GM23248 (cell line): ENCODE measurements at regions not wholly inside any gene's neighbourhood (a gene's known extent, or its start where the extent isn't known, plus 50 kb on each side); places are given as distances from the start of the nearest gene placed in this dataset.

Experiments used
- DNase-seq: peaks from one replicate; pipeline ENCODE4 v3.0.0-alpha.2; 2015
- H2AFZ ChIP-seq: fragments of 200-600 bp; sonication (generic); 2 replicates; pipeline ENCODE4 v1.6.1; 2016; ENCODE audit warnings: antibody characterized with exemption
- H3F3A ChIP-seq: fragments of 200-600 bp; sonication (generic); 2 replicates; pipeline ENCODE4 v1.6.1; 2016; ENCODE audit warnings: mild to moderate bottlenecking, antibody characterized with exemption, mixed run types; ENCODE audit not compliant: insufficient read depth
- H3K27ac ChIP-seq: fragments of 200-600 bp; sonication (generic); 2 replicates; pipeline ENCODE4 v1.5.1; 2016; ENCODE audit warnings: mild to moderate bottlenecking
- H3K27me3 ChIP-seq: fragments of 200-600 bp; sonication (generic); replicated peaks from 2 replicates; pipeline ENCODE4 v1.6.1; 2016; ENCODE audit warnings: mild to moderate bottlenecking; ENCODE audit not compliant: insufficient read depth
- H3K36me3 ChIP-seq: fragments of 200-600 bp; sonication (generic); 2 replicates; pipeline ENCODE4 v1.6.1; 2016; ENCODE audit warnings: low read depth, mild to moderate bottlenecking
- H3K4me1 ChIP-seq: fragments of 200-600 bp; sonication (generic); 2 replicates; pipeline ENCODE4 v1.6.1; 2016; ENCODE audit warnings: mild to moderate bottlenecking; ENCODE audit not compliant: insufficient read depth
- H3K4me2 ChIP-seq: fragments of 200-600 bp; sonication (generic); one replicate; pipeline ENCODE4 v1.6.1; 2016; ENCODE audit warnings: mild to moderate bottlenecking; ENCODE audit not compliant: unreplicated experiment
- H3K4me3 ChIP-seq: fragments of 200-600 bp; sonication (generic); 2 replicates; pipeline ENCODE4 v1.5.1; 2016; ENCODE audit warnings: mild to moderate bottlenecking
- H3K79me2 ChIP-seq: fragments of 200-600 bp; sonication (generic); 2 replicates; pipeline ENCODE4 v1.6.1; 2016; ENCODE audit warnings: mild to moderate bottlenecking; ENCODE audit not compliant: insufficient read depth
- H3K9ac ChIP-seq: fragments of 200-600 bp; sonication (generic); 2 replicates; pipeline ENCODE4 v1.6.1; 2016; ENCODE audit warnings: mild to moderate bottlenecking
- H3K9me2 ChIP-seq: fragments of 200-600 bp; sonication (generic); 2 replicates; pipeline ENCODE4 v1.6.1; 2016; ENCODE audit warnings: mixed run types, mild to moderate bottlenecking, moderate library complexity; ENCODE audit not compliant: insufficient read depth
- H3K9me3 ChIP-seq: fragments of 200-600 bp; sonication (generic); one replicate; pipeline ENCODE4 v1.6.1; 2017; ENCODE audit warnings: low read depth
- H4K20me1 ChIP-seq: fragments of 200-600 bp; sonication (generic); 2 replicates; pipeline ENCODE4 v1.6.0; 2016; ENCODE audit not compliant: insufficient read depth
- EZH2 ChIP-seq: fragments of 200-600 bp; sonication (generic); IDR thresholded peaks from 2 replicates; pipeline ENCODE4 v1.6.1; 2018; ENCODE audit warnings: antibody characterized with exemption, mild to moderate bottlenecking; ENCODE audit not compliant: insufficient read depth, poor library complexity, severe bottlenecking
- EZH2phosphoT487 ChIP-seq: fragments of 200-600 bp; sonication (generic); IDR thresholded peaks from 2 replicates; pipeline ENCODE4 v1.6.1; 2018; ENCODE audit warnings: antibody characterized with exemption, moderate library complexity, mild to moderate bottlenecking, low read depth; ENCODE audit not compliant: insufficient read depth
- WGBS, 2 experiments: methylation state at CpG; one replicate each; pipeline ENCODE4 v1.1.6; 2015 to 2017; ENCODE audit warnings: low lambda C conversion rate in 2 of 2, low coverage in 1 of 2; ENCODE audit errors: missing lambda C conversion rate in 2 of 2; 5-methylcytosine and 5-hydroxymethylcytosine counted together
- in situ Hi-C: fragments of 300-500 bp; cut with MboI; formaldehyde crosslinking; loops from 2 replicates; pipeline ENCODE4 v1.15.0; 2020

- no peaks in the 10 kb centered on the region for H3K9me3 ChIP-seq
- no peaks in the 10 kb centered on the region for H3K4me1 ChIP-seq
- no peak overlapping the region for H3K4me2 ChIP-seq
- no peak for TF ChIP-seq EZH2
- TF ChIP-seq EZH2phosphoT487: no peak
- no peak overlapping the region for H2AFZ ChIP-seq
- H3K27me3 ChIP-seq: no peaks in the 10 kb centered on the region; the same call in 1 of the 2 replicates
- H3K9me2 ChIP-seq: no peaks in the 10 kb centered on the region
- no peaks in the 10 kb centered on the region for H3K79me2 ChIP-seq
- H3K9ac ChIP-seq: no peak overlapping the region
- no peak for DNase-seq
- H3K36me3 ChIP-seq: no peaks in the 10 kb centered on the region
- H3K4me3 ChIP-seq: no peak overlapping the region
- H4K20me1 ChIP-seq: no peaks in the 10 kb centered on the region
- no peak overlapping the region for H3K27ac ChIP-seq
- in situ Hi-C loops: no loop called here
- H3F3A ChIP-seq: no peaks in the 10 kb centered on the region
- 40 to 44% methylated on average over 6 of the region's 6 CpGs for WGBS, 2 experiments
Observed at GRCh38 chr1:90210633-90211491, 216.0 kb downstream of the ZNF326 start.

DNA sequence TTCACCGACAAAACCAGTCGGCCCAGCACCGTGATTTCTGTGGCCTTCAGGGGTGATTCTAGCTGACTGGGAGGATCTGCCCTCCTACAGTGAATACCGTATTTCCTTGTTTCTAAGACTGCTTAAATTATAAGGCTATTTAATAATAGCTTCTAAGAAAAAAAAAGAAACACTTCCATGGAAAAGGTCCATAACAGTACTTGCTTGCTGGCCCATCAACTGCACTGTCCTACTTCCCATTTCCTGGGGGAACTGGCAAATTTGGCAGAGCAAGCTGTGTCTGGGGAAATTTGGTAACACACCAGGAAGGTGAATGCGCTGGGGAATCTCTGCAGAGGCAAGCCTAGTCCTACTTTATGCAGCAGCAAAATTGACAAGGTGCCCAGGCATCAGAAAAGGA lies 214.0 kb downstream of the ZNF326 start:
- no peak for DNase-seq
- H3K9ac ChIP-seq: no peak overlapping the region
- no peak overlapping the region for H3K27ac ChIP-seq
- no peak overlapping the region for H2AFZ ChIP-seq
- no peaks in the 10 kb centered on the region for H3K36me3 ChIP-seq
- H3K79me2 ChIP-seq: no peaks in the 10 kb centered on the region
- no peak overlapping the region for H3K4me3 ChIP-seq
- no peaks in the 10 kb centered on the region for H3K9me2 ChIP-seq
- 29 to 38% methylated on average over 5 of the region's 5 CpGs for WGBS, 2 experiments
- TF ChIP-seq EZH2phosphoT487: no peak
- no peak for TF ChIP-seq EZH2
- no peak overlapping the region for H3K4me2 ChIP-seq
- in situ Hi-C loops: no loop called here
- no peaks in the 10 kb centered on the region for H4K20me1 ChIP-seq
- H3K4me1 ChIP-seq: no peaks in the 10 kb centered on the region
- no peaks in the 10 kb centered on the region for H3K9me3 ChIP-seq
- H3F3A ChIP-seq: no peaks in the 10 kb centered on the region
- H3K27me3 ChIP-seq: no peaks in the 10 kb centered on the region; the same call in 1 of the 2 replicates

DNA sequence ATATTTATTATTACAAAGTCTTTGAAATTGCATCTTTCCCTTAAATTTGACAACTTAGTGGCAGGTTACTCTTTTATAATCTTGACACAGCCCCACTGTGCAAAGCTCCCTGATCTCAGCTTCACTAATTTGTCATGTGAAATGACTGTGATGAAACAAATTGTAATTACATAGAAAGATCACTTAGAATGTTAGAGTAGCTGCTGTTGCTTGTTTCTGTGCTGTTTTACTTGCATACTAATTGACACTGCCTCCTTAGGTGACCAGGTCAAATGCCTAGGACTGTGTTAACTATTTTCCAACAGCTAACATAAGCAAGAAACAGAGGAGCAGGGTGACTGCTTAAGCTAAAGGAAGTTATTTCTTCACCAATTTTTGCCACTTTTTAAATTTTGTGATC lies 211.3 kb downstream of the ZNF326 start:
- in situ Hi-C loops: no loop called here
- no peaks in the 10 kb centered on the region for H3K79me2 ChIP-seq

DNA sequence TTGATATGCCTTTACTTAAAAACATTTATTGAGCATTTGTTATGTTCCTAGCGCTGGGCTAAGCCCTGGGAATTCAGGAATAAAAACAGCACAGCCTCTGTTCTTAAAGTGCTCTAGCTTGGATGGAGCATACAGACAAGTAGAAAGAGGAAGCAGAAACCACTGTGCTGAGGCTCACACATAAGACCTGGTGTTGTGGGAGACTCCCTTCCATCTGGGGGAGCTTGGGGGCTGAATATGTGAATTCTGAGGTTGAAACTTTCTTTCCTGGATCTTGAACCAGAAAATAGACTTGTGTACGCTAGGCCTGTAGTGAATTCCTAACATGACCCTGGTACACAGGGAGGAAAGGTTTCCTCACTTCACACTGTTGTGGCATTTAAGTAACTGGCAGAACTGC lies 209.9 kb downstream of the ZNF326 start:
- no peak for DNase-seq
- no peak for TF ChIP-seq EZH2
- no peak for TF ChIP-seq EZH2phosphoT487
- 7 to 13% methylated on average over 2 of the region's 2 CpGs for WGBS, 2 experiments

More for the DNA sequence above, 211.3 kb downstream of the ZNF326 start:
- Histone ChIP-seq H3K9me2 (no peaks in the 10 kb centered on the region), H3K4me1 (no peaks in the 10 kb centered on the region), H3K36me3 (no peaks in the 10 kb centered on the region), H3F3A (no peaks in the 10 kb centered on the region), H3K4me3 (no peak overlapping the region), H3K9ac (no peak overlapping the region), H2AFZ (no peak overlapping the region), H3K27me3 (no peaks in the 10 kb centered on the region), H3K9me3 (no peaks in the 10 kb centered on the region), H3K4me2 (no peak overlapping the region), H3K27ac (no peak overlapping the region), H4K20me1 (no peaks in the 10 kb centered on the region)
- no peak for DNase-seq
- TF ChIP-seq EZH2 (no peak), EZH2phosphoT487 (no peak)

More for the DNA sequence above, 209.9 kb downstream of the ZNF326 start:
- no peaks in the 10 kb centered on the region for H3F3A ChIP-seq
- H2AFZ ChIP-seq: no peak overlapping the region
- no peak overlapping the region for H3K4me3 ChIP-seq
- H3K9me3 ChIP-seq: no peaks in the 10 kb centered on the region
- H3K27me3 ChIP-seq: no peaks in the 10 kb centered on the region
- H3K4me2 ChIP-seq: no peak overlapping the region
- no peaks in the 10 kb centered on the region for H3K4me1 ChIP-seq
- in situ Hi-C loops: no loop called here
- no peaks in the 10 kb centered on the region for H3K9me2 ChIP-seq
- H3K36me3 ChIP-seq: no peaks in the 10 kb centered on the region
- no peaks in the 10 kb centered on the region for H4K20me1 ChIP-seq
- H3K27ac ChIP-seq: no peak overlapping the region
- no peak overlapping the region for H3K9ac ChIP-seq
- H3K79me2 ChIP-seq: no peaks in the 10 kb centered on the region
